ENCODE measurements at regions not wholly inside any gene's neighbourhood (a gene's known extent, or its start where the extent isn't known, plus 50 kb on each side); places are given as distances from the start of the nearest gene placed in this dataset.

DNA sequence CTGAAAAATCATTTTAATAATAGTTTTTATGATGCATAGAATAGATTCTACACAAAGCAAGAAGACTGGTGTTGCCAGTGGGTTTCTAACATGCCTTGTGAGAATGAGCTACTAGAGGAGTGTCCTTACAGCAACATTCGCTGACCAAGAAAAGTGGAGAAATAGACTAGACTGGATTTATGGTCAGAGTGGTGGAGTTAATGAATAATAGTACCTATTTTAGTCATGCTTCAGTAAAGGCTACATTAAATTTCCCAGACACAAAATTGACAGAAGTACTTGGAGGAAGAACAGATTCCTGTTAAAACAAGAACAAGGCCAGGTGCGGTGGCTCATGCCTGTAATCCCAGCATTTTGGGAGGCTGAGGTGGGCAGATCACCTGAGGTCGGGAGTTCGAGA is 539.2 kb downstream of the ETS1 start:
- H3K14ac ChIP-seq (replicated peaks; ENCODE audit: low read depth, low read length), result no peak overlapping the region
- H3K27ac ChIP-seq (ENCODE audit: insufficient read depth, low read length), result no peak overlapping the region
- H3K4me1 ChIP-seq (ENCODE audit: control insufficient read depth, insufficient read depth, low read length), result peaks cover 1% of the 10 kb centered on the region; the same call in 1 of the 2 replicates
- no peak overlapping the region for H3K4ac ChIP-seq (ENCODE audit: low read depth, low read length)
- no peak overlapping the region for H4K91ac ChIP-seq (ENCODE audit: insufficient read depth, low read depth, low read length)
- CTCF ChIA-PET, result no interaction called here
- in situ Hi-C loops (cut with MboI; ENCODE audit: low sequenced_read_pairs) (loop anchor here (25.0 kb wide), 4 partner anchors 364 to 1611 kb away; no protein-coding TSS in a partner anchor), intact Hi-C loops (cut with micrococcal nuclease) (no loop called here), dilution Hi-C loops (cut with HindIII; ENCODE audit: low sequenced_read_pairs, unreplicated experiment) (no loop called here)
- no peak overlapping the region for H3K56ac ChIP-seq (ENCODE audit: extremely low read depth, insufficient read depth, low read length)
- H3K36me3 ChIP-seq (ENCODE audit: control insufficient read depth, insufficient read depth, low read length), result no peaks in the 10 kb centered on the region
- H2BK5ac ChIP-seq (ENCODE audit: low read depth, low read length, poor library complexity, severe bottlenecking), result no peak overlapping the region
- ATAC-seq (ENCODE audit: low read depth), result no peak
- H3K79me1 ChIP-seq (ENCODE audit: low read depth in 1 of 2, low read length in 2 of 2), result no peaks in the 10 kb centered on the region
- no peaks in the 10 kb centered on the region for H3K27me3 ChIP-seq (ENCODE audit: control insufficient read depth, insufficient read depth, low read length)
- no peak overlapping the region for H3K9ac ChIP-seq (ENCODE audit: low read depth, low read length)
- H3K9me1 ChIP-seq (ENCODE audit: insufficient read depth, low read length), result no peaks in the 10 kb centered on the region
- no peak overlapping the region for H3K23ac ChIP-seq (ENCODE audit: low read depth, low read length)
- H4K20me1 ChIP-seq (ENCODE audit: insufficient read depth, low read length), result no peaks in the 10 kb centered on the region
- DNase-seq, result no peak
- no CpG with 5 or more reads among the region's 4 CpGs for WGBS, 2 experiments (ENCODE audit: extremely low coverage in 2 of 2, insufficient read length in 1 of 2)
- no peak overlapping the region for H4K8ac ChIP-seq (ENCODE audit: low read depth in 2 of 2, low read length in 2 of 2)
- H2AK5ac ChIP-seq (ENCODE audit: low read depth, low read length), result no peak overlapping the region
- H4K5ac ChIP-seq (ENCODE audit: low read depth, low read length), result no peak overlapping the region
- POLR2A ChIA-PET (ENCODE audit: unreplicated experiment), result no interaction called here
- no peak overlapping the region for H3K4me2 ChIP-seq (ENCODE audit: low read depth, low read length)
- H3K18ac ChIP-seq (ENCODE audit: low read depth, low read length), result no peak overlapping the region
- no peak overlapping the region for H2BK120ac ChIP-seq (ENCODE audit: low read depth, low read length)
- no peak overlapping the region for H3K4me3 ChIP-seq (ENCODE audit: insufficient read depth, low read depth, low read length)
- no TSS peak for BruUV-seq (replicated peaks)
- no peak overlapping the region for H2BK20ac ChIP-seq (ENCODE audit: low read depth, low read length)
- no peak overlapping the region for H2AK9ac ChIP-seq (replicated peaks; ENCODE audit: low read depth, low read length, poor library complexity)
- no peak for TF ChIP-seq SMC3 (IDR thresholded peaks at IDR 0.05; ENCODE audit: low read depth, low read length)
- TF ChIP-seq POLR2A (IDR thresholded peaks at IDR 0.05; ENCODE audit: low read depth, low read length), result no peak
- TF ChIP-seq, protein P1, sequence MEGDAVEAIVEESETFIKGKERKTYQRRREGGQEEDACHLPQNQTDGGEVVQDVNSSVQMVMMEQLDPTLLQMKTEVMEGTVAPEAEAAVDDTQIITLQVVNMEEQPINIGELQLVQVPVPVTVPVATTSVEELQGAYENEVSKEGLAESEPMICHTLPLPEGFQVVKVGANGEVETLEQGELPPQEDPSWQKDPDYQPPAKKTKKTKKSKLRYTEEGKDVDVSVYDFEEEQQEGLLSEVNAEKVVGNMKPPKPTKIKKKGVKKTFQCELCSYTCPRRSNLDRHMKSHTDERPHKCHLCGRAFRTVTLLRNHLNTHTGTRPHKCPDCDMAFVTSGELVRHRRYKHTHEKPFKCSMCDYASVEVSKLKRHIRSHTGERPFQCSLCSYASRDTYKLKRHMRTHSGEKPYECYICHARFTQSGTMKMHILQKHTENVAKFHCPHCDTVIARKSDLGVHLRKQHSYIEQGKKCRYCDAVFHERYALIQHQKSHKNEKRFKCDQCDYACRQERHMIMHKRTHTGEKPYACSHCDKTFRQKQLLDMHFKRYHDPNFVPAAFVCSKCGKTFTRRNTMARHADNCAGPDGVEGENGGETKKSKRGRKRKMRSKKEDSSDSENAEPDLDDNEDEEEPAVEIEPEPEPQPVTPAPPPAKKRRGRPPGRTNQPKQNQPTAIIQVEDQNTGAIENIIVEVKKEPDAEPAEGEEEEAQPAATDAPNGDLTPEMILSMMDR (conservative IDR thresholded peaks at IDR 0.05; ENCODE audit: low read depth, low read length), result no peak
- no peak for TF ChIP-seq CEBPB (IDR thresholded peaks at IDR 0.05; ENCODE audit: low read depth, low read length)
- no peak for TF ChIP-seq BHLHE40 (IDR thresholded peaks at IDR 0.05; ENCODE audit: low read depth, low read length)
- TF ChIP-seq FOS (IDR thresholded peaks at IDR 0.05; ENCODE audit: low read depth, low read length), result no peak
- no peak for TF ChIP-seq MXI1 (IDR thresholded peaks at IDR 0.05; ENCODE audit: borderline replicate concordance, low read depth, low read length)
- TF ChIP-seq RFX5 (IDR thresholded peaks at IDR 0.05; ENCODE audit: low read depth, low read length), result no peak
- no peak for TF ChIP-seq MAZ (IDR thresholded peaks at IDR 0.05; ENCODE audit: borderline replicate concordance, low read depth, low read length)
- TF ChIP-seq MAFK (IDR thresholded peaks at IDR 0.05; ENCODE audit: low read depth, low read length), result no peak
- no peak for TF ChIP-seq CHD1 (IDR thresholded peaks at IDR 0.05; ENCODE audit: low read depth, low read length)
- TF ChIP-seq RCOR1 (IDR thresholded peaks at IDR 0.05; ENCODE audit: insufficient replicate concordance, low read length), result no peak
- TF ChIP-seq, protein P2, sequence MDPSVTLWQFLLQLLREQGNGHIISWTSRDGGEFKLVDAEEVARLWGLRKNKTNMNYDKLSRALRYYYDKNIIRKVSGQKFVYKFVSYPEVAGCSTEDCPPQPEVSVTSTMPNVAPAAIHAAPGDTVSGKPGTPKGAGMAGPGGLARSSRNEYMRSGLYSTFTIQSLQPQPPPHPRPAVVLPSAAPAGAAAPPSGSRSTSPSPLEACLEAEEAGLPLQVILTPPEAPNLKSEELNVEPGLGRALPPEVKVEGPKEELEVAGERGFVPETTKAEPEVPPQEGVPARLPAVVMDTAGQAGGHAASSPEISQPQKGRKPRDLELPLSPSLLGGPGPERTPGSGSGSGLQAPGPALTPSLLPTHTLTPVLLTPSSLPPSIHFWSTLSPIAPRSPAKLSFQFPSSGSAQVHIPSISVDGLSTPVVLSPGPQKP (IDR thresholded peaks at IDR 0.05; ENCODE audit: borderline replicate concordance, low read depth, low read length), result no peak
- no peak for TF ChIP-seq NFE2L2 (IDR thresholded peaks at IDR 0.05; ENCODE audit: low read depth, low read length)
- TF ChIP-seq, protein P3, sequence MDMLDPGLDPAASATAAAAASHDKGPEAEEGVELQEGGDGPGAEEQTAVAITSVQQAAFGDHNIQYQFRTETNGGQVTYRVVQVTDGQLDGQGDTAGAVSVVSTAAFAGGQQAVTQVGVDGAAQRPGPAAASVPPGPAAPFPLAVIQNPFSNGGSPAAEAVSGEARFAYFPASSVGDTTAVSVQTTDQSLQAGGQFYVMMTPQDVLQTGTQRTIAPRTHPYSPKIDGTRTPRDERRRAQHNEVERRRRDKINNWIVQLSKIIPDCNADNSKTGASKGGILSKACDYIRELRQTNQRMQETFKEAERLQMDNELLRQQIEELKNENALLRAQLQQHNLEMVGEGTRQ (IDR thresholded peaks at IDR 0.05; ENCODE audit: low read depth, low read length), result no peak
- TF ChIP-seq RAD21 (IDR thresholded peaks at IDR 0.05; ENCODE audit: low read length), result no peak
- no peak overlapping the region for H2AFZ ChIP-seq (replicated peaks; ENCODE audit: low read length, poor library complexity)
- H2BK15ac ChIP-seq (ENCODE audit: low read depth, low read length), result no peak overlapping the region
- no peaks in the 10 kb centered on the region for H3K9me3 ChIP-seq (ENCODE audit: control insufficient read depth, insufficient read depth, low read length)
